Panc1 (cell line): ENCODE measurements at regions not wholly inside any gene's neighbourhood (a gene's known extent, or its start where the extent isn't known, plus 50 kb on each side); places are given as distances from the start of the nearest gene placed in this dataset.

Experiments
- CTCF ChIP-seq: fragments of 450-650 bp; IDR thresholded peaks from 2 replicates; pipeline ENCODE4 v1.5.1; 2017; ENCODE audit warnings: mild to moderate bottlenecking
- POLR2AphosphoS5 ChIP-seq: IDR thresholded peaks from 2 replicates; pipeline ENCODE4 v1.6.1; 2012; ENCODE audit warnings: mild to moderate bottlenecking, low read depth, low read length, moderate library complexity
- REST ChIP-seq, 2 experiments: IDR thresholded peaks; 2 replicates each; pipeline ENCODE4 v1.6.1; 2011 to 2012; ENCODE audit warnings: low read depth in 2 of 2, control low read depth in 1 of 2, low read length in 1 of 2, mild to moderate bottlenecking in 1 of 2, moderate library complexity in 1 of 2; ENCODE audit not compliant: insufficient read depth in 1 of 2
- SIN3A ChIP-seq: IDR thresholded peaks from 2 replicates; pipeline ENCODE4 v1.6.1; 2012; ENCODE audit warnings: low read depth, mild to moderate bottlenecking, low read length, moderate library complexity, borderline replicate concordance; ENCODE audit not compliant: insufficient read depth
- TCF7L2 ChIP-seq: IDR thresholded peaks from 2 replicates; pipeline ENCODE4 v1.6.1; 2011; ENCODE audit warnings: mild to moderate bottlenecking, low read depth, low read length, inconsistent platforms

GRCh38 chrX:9349572-9350494, 115.0 kb upstream of the TBL1X start:
- TF ChIP-seq POLR2AphosphoS5 (no peak), CTCF (no peak), SIN3A (no peak), REST (IDR thresholded peaks at IDR 0.05; ENCODE audit: insufficient read depth in 1 of 2, low read depth in 2 of 2, low read length in 1 of 2) (no peak), TCF7L2 (no peak)
